ENCODE measurements at regions not wholly inside any gene's neighbourhood (a gene's known extent, or its start where the extent isn't known, plus 50 kb on each side); places are given as distances from the start of the nearest gene placed in this dataset.

GRCh38 chrX:87045352-87045751 is 472.2 kb upstream of the KLHL4 start:
- Histone ChIP-seq H3K9me3 (no peaks in the 10 kb centered on the region), H3K27ac (no peak overlapping the region), H3K4me3 (no peak overlapping the region), H3K36me3 (no peaks in the 10 kb centered on the region), H3K27me3 (no peaks in the 10 kb centered on the region), H3K4me1 (no peaks in the 10 kb centered on the region)
- DNase-seq (no peak), ATAC-seq (ENCODE audit: low FRiP score in 2 of 2) (no peak)
- no peak for TF ChIP-seq POLR2A (IDR thresholded peaks at IDR 0.05)
- TF ChIP-seq POLR2AphosphoS5 (IDR thresholded peaks at IDR 0.05): no peak
- TF ChIP-seq EP300 (IDR thresholded peaks at IDR 0.05): no peak
- no peak for TF ChIP-seq CTCF (IDR thresholded peaks at IDR 0.05)
- 66 to 94% methylated on average over 3 to 4 of the region's 4 CpGs for WGBS, 2 donors

GRCh38 chrX:87049567-87049966 is 468.0 kb upstream of the KLHL4 start:
- Histone ChIP-seq H3K27me3 (no peaks in the 10 kb centered on the region), H3K4me1 (no peaks in the 10 kb centered on the region), H3K36me3 (no peaks in the 10 kb centered on the region), H3K9me3 (no peaks in the 10 kb centered on the region), H3K4me3 (no peak overlapping the region), H3K27ac (no peak overlapping the region)
- ATAC-seq (ENCODE audit: low FRiP score in 2 of 2): peak in 1 of 2 donors; percentile 22
- no peak for DNase-seq
- TF ChIP-seq CTCF (IDR thresholded peaks at IDR 0.05): no peak
- TF ChIP-seq EP300 (IDR thresholded peaks at IDR 0.05): no peak
- no peak for TF ChIP-seq POLR2AphosphoS5 (IDR thresholded peaks at IDR 0.05)
- TF ChIP-seq POLR2A (IDR thresholded peaks at IDR 0.05): no peak
- 82 to 87% methylated on average over 2 to 3 of the region's 3 CpGs for WGBS, 2 donors

- ATAC-seq (ENCODE audit: low FRiP score in 2 of 2) (no peak), DNase-seq (no peak)
- H3K36me3 ChIP-seq: no peaks in the 10 kb centered on the region
- 78 to 88% methylated on average over 2 of the region's 2 CpGs for WGBS, 2 donors
- no peaks in the 10 kb centered on the region for H3K27me3 ChIP-seq
- H3K27ac ChIP-seq: no peak overlapping the region
- no peak overlapping the region for H3K4me3 ChIP-seq
- no peaks in the 10 kb centered on the region for H3K9me3 ChIP-seq
- no peak for TF ChIP-seq EP300 (IDR thresholded peaks at IDR 0.05)
- no peak for TF ChIP-seq POLR2AphosphoS5 (IDR thresholded peaks at IDR 0.05)
- no peak for TF ChIP-seq POLR2A (IDR thresholded peaks at IDR 0.05)
- TF ChIP-seq CTCF (IDR thresholded peaks at IDR 0.05): no peak
- H3K4me1 ChIP-seq: no peaks in the 10 kb centered on the region
Observed at GRCh38 chrX:87063642-87064041, 454.0 kb upstream of the KLHL4 start.

GRCh38 chrX:87064502-87064901 is 453.1 kb upstream of the KLHL4 start:
- no peak overlapping the region for H3K4me3 ChIP-seq
- DNase-seq: no peak
- H3K4me1 ChIP-seq: no peaks in the 10 kb centered on the region
- no peaks in the 10 kb centered on the region for H3K9me3 ChIP-seq
- H3K36me3 ChIP-seq: no peaks in the 10 kb centered on the region
- TF ChIP-seq EP300 (IDR thresholded peaks at IDR 0.05) (no peak), POLR2A (IDR thresholded peaks at IDR 0.05) (no peak), POLR2AphosphoS5 (IDR thresholded peaks at IDR 0.05) (no peak)
- no peak for ATAC-seq (ENCODE audit: low FRiP score in 2 of 2)
- no peaks in the 10 kb centered on the region for H3K27me3 ChIP-seq
- no peak overlapping the region for H3K27ac ChIP-seq

- Histone ChIP-seq H3K9me3 (no peaks in the 10 kb centered on the region), H3K4me3 (no peak overlapping the region), H3K27me3 (no peaks in the 10 kb centered on the region), H3K4me1 (no peaks in the 10 kb centered on the region), H3K27ac (no peak overlapping the region), H3K36me3 (no peaks in the 10 kb centered on the region)
- ATAC-seq (ENCODE audit: low FRiP score in 2 of 2): no peak
- TF ChIP-seq CTCF (IDR thresholded peaks at IDR 0.05) (no peak), POLR2AphosphoS5 (IDR thresholded peaks at IDR 0.05) (no peak), POLR2A (IDR thresholded peaks at IDR 0.05) (no peak), EP300 (IDR thresholded peaks at IDR 0.05) (no peak)
- no peak for DNase-seq
Observed at GRCh38 chrX:87067795-87068369, 449.7 kb upstream of the KLHL4 start.

All from upper lobe of left lung (tissue), 6 donors.